KMS-11 (cell line): ENCODE measurements at regions not wholly inside any gene's neighbourhood (a gene's known extent, or its start where the extent isn't known, plus 50 kb on each side); places are given as distances from the start of the nearest gene placed in this dataset.

ENCODE experiments used
- H2AFZ ChIP-seq: fragments of 200-600 bp; sonication (generic); 2 replicates; pipeline ENCODE4 v1.6.1; 2016; ENCODE audit warnings: antibody characterized with exemption, mixed run types, low read depth
- H3K27ac ChIP-seq: fragments of 200-600 bp; sonication (generic); 2 replicates; pipeline ENCODE4 v1.6.1; 2016; ENCODE audit warnings: mild to moderate bottlenecking, mixed run types
- H3K27me3 ChIP-seq: fragments of 200-600 bp; sonication (generic); 2 replicates; pipeline ENCODE4 v1.6.1; 2017; ENCODE audit warnings: mild to moderate bottlenecking, low read depth, mixed run types, moderate library complexity; ENCODE audit not compliant: insufficient read depth
- H3K36me3 ChIP-seq: fragments of 200-600 bp; sonication (generic); 2 replicates; pipeline ENCODE4 v1.6.1; 2017; ENCODE audit warnings: mild to moderate bottlenecking, mixed run types; ENCODE audit not compliant: insufficient read depth
- H3K4me1 ChIP-seq: fragments of 200-600 bp; sonication (generic); 2 replicates; pipeline ENCODE4 v1.6.1; 2016; ENCODE audit warnings: mild to moderate bottlenecking, low read depth, mixed run types; ENCODE audit not compliant: poor library complexity, severe bottlenecking
- H3K4me2 ChIP-seq: fragments of 200-600 bp; sonication (generic); 2 replicates; pipeline ENCODE4 v1.7.0; 2016; ENCODE audit warnings: mild to moderate bottlenecking, mixed run types
- H3K4me3 ChIP-seq: fragments of 200-600 bp; sonication (generic); IDR thresholded peaks from 2 replicates; pipeline ENCODE4 v1.6.1; 2017; ENCODE audit warnings: low read depth, low read length, mixed read lengths; ENCODE audit not compliant: insufficient read depth
- H3K79me2 ChIP-seq: fragments of 200-600 bp; sonication (generic); 2 replicates; pipeline ENCODE4 v1.6.1; 2016; ENCODE audit warnings: low read depth, mixed run types; ENCODE audit not compliant: insufficient read depth
- H3K9ac ChIP-seq: fragments of 200-600 bp; sonication (generic); 2 replicates; pipeline ENCODE4 v1.6.1; 2016; ENCODE audit warnings: mild to moderate bottlenecking, mixed run types
- H4K20me1 ChIP-seq: fragments of 200-600 bp; sonication (generic); 2 replicates; pipeline ENCODE4 v1.6.1; 2016; ENCODE audit warnings: mild to moderate bottlenecking, mixed run types; ENCODE audit not compliant: insufficient read depth
- TF ChIP-seq, protein P1 (sequence below): fragments of 200-600 bp; sonication (generic); conservative IDR thresholded peaks from 2 replicates; pipeline ENCODE4 v1.6.1; 2017; ENCODE audit warnings: low read depth, mild to moderate bottlenecking, antibody characterized with exemption, low read length, moderate library complexity, mixed read lengths

DNA sequence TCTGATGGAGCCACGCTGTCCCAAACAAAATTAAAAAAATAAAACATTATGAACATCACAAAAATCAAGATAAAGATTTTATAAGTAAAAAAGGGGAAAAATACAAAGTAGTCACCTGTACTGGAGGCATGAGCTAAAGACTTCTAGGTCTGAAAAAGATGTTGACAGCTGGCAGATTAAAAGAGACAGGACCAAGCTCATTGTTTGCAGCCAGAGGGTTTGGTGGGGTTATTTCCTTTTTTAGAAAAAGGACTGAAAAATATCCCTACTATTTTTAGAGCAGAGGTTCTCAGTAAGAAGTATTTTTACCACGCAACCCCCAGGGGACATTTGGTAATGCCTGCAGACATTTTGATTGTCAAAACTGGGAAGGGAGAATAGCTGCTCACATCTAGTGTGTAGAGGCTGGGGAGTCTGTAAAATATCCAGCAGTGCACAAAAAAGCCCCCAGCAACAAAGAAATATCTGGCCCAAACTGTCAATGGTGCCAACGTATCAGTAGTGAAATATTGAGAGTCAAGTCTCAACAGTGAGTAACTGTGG lies 353.4 kb downstream of the TLE1 start:
- Histone ChIP-seq H3K27me3 (no peaks in the 10 kb centered on the region), H3K9ac (no peak overlapping the region), H4K20me1 (no peaks in the 10 kb centered on the region), H3K36me3 (no peaks in the 10 kb centered on the region), H3K4me3 (no peak overlapping the region), H3K4me1 (no peaks in the 10 kb centered on the region), H3K4me2 (no peak overlapping the region), H3K27ac (no peak overlapping the region), H2AFZ (no peak overlapping the region), H3K79me2 (no peaks in the 10 kb centered on the region)
- TF ChIP-seq, protein P1, sequence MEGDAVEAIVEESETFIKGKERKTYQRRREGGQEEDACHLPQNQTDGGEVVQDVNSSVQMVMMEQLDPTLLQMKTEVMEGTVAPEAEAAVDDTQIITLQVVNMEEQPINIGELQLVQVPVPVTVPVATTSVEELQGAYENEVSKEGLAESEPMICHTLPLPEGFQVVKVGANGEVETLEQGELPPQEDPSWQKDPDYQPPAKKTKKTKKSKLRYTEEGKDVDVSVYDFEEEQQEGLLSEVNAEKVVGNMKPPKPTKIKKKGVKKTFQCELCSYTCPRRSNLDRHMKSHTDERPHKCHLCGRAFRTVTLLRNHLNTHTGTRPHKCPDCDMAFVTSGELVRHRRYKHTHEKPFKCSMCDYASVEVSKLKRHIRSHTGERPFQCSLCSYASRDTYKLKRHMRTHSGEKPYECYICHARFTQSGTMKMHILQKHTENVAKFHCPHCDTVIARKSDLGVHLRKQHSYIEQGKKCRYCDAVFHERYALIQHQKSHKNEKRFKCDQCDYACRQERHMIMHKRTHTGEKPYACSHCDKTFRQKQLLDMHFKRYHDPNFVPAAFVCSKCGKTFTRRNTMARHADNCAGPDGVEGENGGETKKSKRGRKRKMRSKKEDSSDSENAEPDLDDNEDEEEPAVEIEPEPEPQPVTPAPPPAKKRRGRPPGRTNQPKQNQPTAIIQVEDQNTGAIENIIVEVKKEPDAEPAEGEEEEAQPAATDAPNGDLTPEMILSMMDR: no peak

DNA sequence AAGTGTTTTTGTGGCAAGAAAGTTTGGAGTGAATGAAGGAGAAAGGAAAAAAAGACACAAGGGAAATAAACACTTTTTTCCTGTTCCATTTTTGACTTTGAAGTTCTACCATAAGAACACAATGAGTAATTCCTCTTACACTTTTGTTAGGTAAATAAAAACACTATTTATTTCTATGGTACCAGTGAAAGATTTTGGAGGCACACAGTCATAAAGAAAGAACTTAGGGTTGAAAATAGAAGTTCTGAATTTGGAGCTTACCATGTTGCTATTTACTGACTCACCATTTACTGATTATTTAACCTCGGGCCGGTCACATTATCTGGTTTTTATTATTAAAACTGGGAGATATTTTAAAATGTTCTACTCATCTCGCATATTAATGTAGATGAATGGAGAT lies 367.8 kb downstream of the TLE1 start:
- Histone ChIP-seq H3K27ac (no peak overlapping the region), H3K79me2 (no peaks in the 10 kb centered on the region), H4K20me1 (no peaks in the 10 kb centered on the region), H3K4me3 (no peak overlapping the region), H3K9ac (no peak overlapping the region), H3K27me3 (no peaks in the 10 kb centered on the region), H3K4me2 (no peak overlapping the region), H2AFZ (no peak overlapping the region), H3K36me3 (no peaks in the 10 kb centered on the region), H3K4me1 (no peaks in the 10 kb centered on the region)
- TF ChIP-seq, protein P1: no peak

DNA sequence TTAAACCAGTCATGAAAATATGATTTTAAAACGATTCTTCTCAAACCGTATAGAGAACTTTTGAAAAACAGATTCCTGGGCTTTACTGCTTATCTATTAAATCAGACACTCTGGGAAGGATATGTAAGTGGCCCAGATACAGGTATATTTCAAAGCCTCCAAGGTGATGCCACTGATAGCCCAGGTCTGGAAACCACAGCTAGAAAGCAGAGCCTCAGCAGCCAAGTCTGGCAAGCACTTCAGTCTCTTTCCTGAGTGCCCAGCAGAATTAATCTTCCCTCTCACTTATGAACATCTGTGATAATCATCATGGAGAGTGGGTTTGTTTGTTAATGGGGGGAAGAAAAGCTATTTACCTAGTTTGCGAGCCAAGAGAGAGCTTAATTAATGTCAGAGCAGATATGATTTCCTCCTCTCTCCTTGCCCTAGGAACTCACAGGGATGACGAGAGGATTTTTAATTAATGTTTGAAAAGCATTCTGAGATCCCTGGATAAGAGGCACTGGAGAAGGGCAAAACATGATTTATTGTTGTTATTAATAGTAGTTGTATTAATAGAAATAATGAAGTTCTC lies 368.4 kb downstream of the TLE1 start:
- Histone ChIP-seq H3K79me2 (no peaks in the 10 kb centered on the region), H4K20me1 (no peaks in the 10 kb centered on the region), H3K4me3 (no peak overlapping the region), H3K27me3 (no peaks in the 10 kb centered on the region), H3K4me1 (no peaks in the 10 kb centered on the region), H3K36me3 (no peaks in the 10 kb centered on the region), H2AFZ (no peak overlapping the region), H3K4me2 (no peak overlapping the region), H3K9ac (no peak overlapping the region), H3K27ac (no peak overlapping the region)
- TF ChIP-seq, protein P1: no peak

DNA sequence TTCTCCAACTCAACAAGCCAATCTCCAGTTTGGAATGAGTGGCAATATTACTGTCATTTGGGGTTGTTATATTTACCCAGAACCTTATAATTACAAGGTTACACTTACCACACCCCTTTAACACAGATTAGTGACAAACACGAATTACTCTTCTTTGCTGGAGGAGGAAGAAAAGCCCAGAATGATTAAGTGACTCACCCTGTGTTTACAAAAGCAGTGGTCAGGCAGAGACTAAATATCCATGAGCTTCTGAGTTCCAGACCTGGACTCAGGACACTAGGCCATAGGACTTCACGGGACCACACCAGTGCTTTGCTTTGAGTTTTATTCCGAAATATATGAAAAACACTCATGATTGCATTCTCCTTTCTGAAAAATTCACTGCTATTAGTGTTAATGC lies 370.8 kb downstream of the TLE1 start:
- no peaks in the 10 kb centered on the region for H3K36me3 ChIP-seq
- H3K27ac ChIP-seq: no peak overlapping the region
- H3K4me1 ChIP-seq: no peaks in the 10 kb centered on the region
- H3K9ac ChIP-seq: no peak overlapping the region
- no peaks in the 10 kb centered on the region for H3K79me2 ChIP-seq
- H2AFZ ChIP-seq: no peak overlapping the region
- no peaks in the 10 kb centered on the region for H4K20me1 ChIP-seq
- H3K4me2 ChIP-seq: no peak overlapping the region
- H3K27me3 ChIP-seq: no peaks in the 10 kb centered on the region
- H3K4me3 ChIP-seq: no peak overlapping the region
- TF ChIP-seq, protein P1: no peak
